K562 (cell line): ENCODE measurements at regions not wholly inside any gene's neighbourhood (a gene's known extent, or its start where the extent isn't known, plus 50 kb on each side); places are given as distances from the start of the nearest gene placed in this dataset.

Experiments
- ATAC-seq: fragments of 200-7000 bp; cut with Tn5 transposase; 3 replicates; pipeline ENCODE4 v1.9.1; 2020; ENCODE audit warnings: moderate library complexity
- BruUV-seq: library from RNA; stranded (reverse); fragments of 400-500 nt; replicated peaks from 2 replicates; lab custom pipeline; 2021; lab: Mats Ljungman, UMichigan
- CTCF ChIA-PET: fragments of 300-600 bp; formaldehyde crosslinking; extraction: SDS; loops from one replicate; lab custom pipeline; 2021; ENCODE audit warnings: low intra/inter-chr PET ratio; lab: Yijun Ruan, JAX
- POLR2A ChIA-PET: fragments of 300-600, 350-650 bp; sonication (Branson Sonifier 250); formaldehyde crosslinking; extraction: SDS; loops from one replicate; lab custom pipeline; 2021; ENCODE audit warnings: antibody characterized with exemption, inconsistent platforms; lab: Yijun Ruan, JAX
- DNase-seq, 4 experiments: peaks; one replicate each; pipeline versions ENCODE4 v3.0.0 to v3.0.0-alpha.2; 2011 to 2018; ENCODE audit warnings: low spot score in 3 of 4, mixed read lengths in 3 of 4; ENCODE audit errors: extremely low read depth in 1 of 4
- FAIRE-seq: peaks from 2 replicates; lab custom pipeline; 2011; peaks lifted over from hg19 to GRCh38; lab: Jason Lieb, UNC
- H2AFZ ChIP-seq: 2 replicates; pipeline ENCODE4 v1.6.0; 2011; ENCODE audit warnings: low read depth, low read length, control low read depth, inconsistent platforms
- H3K27ac ChIP-seq: fragments of 200-600 bp; 3 replicates; pipeline ENCODE4 v1.8.0; 2011; ENCODE audit warnings: low read depth, mild to moderate bottlenecking, control low read depth, inconsistent platforms, low read length, moderate library complexity, mixed read lengths; ENCODE audit errors: extremely low read depth
- H3K27me3 ChIP-seq, 2 experiments: fragments of 300-600 bp in 1 of 2; 2 replicates in 1 of 2; 3 replicates in 1 of 2; pipeline versions ENCODE4 v1.6.0 to v1.8.0; 2011; ENCODE audit warnings: inconsistent platforms in 2 of 2, low read length in 2 of 2, mild to moderate bottlenecking in 1 of 2, mixed read lengths in 1 of 2, moderate library complexity in 1 of 2; ENCODE audit not compliant: control insufficient read depth in 2 of 2, insufficient read depth in 2 of 2
- H3K36me3 ChIP-seq: fragments of 300-600 bp; 3 replicates; pipeline ENCODE4 v1.8.0; 2011; ENCODE audit warnings: mild to moderate bottlenecking, low read length, inconsistent platforms; ENCODE audit not compliant: control insufficient read depth, insufficient read depth
- H3K4me1 ChIP-seq, 2 experiments: fragments of 200-600 bp in 1 of 2; replicated peaks in 1 of 2; 2 replicates in 1 of 2; 3 replicates in 1 of 2; pipeline versions ENCODE4 v1.5.1 to v1.8.0; 2011; ENCODE audit warnings: inconsistent platforms in 2 of 2, low read length in 2 of 2, mild to moderate bottlenecking in 1 of 2, mixed read lengths in 1 of 2, moderate library complexity in 1 of 2; ENCODE audit not compliant: control insufficient read depth in 2 of 2, insufficient read depth in 2 of 2
- H3K4me2 ChIP-seq: 2 replicates; pipeline ENCODE4 v1.6.1; 2011; ENCODE audit warnings: low read length, control low read depth, inconsistent platforms, mixed read lengths; ENCODE audit not compliant: insufficient read depth
- H3K4me3 ChIP-seq: fragments of 200-600 bp; sonication (generic), shearing (Covaris generic); 2 replicates; pipeline ENCODE4 v1.5.1; 2016; ENCODE audit warnings: control low read depth, inconsistent platforms
- H3K79me2 ChIP-seq: fragments of 200-600 bp; 3 replicates; pipeline ENCODE4 v1.8.0; 2011; ENCODE audit warnings: low read length, inconsistent platforms; ENCODE audit not compliant: control insufficient read depth, insufficient read depth
- H3K9ac ChIP-seq, 2 experiments: 2 replicates each; pipeline versions ENCODE4 v1.6.0 to v1.6.1; 2011; ENCODE audit warnings: low read depth in 2 of 2, low read length in 2 of 2, control low read depth in 1 of 2, inconsistent platforms in 1 of 2, mild to moderate bottlenecking in 1 of 2, mixed read lengths in 1 of 2; ENCODE audit not compliant: insufficient read depth in 1 of 2
- H3K9me1 ChIP-seq: one replicate; pipeline ENCODE4 v1.6.0; 2011; ENCODE audit warnings: inconsistent platforms, mild to moderate bottlenecking, low read length, moderate library complexity; ENCODE audit not compliant: control insufficient read depth, insufficient read depth
- H3K9me3 ChIP-seq: replicated peaks from 2 replicates; pipeline ENCODE4 v1.5.1; 2011; ENCODE audit warnings: low read depth, low read length, inconsistent platforms; ENCODE audit not compliant: control insufficient read depth, insufficient read depth
- H4K20me1 ChIP-seq: replicated peaks from 2 replicates; pipeline ENCODE4 v1.6.1; 2011; ENCODE audit warnings: low read length, inconsistent platforms, mixed read lengths; ENCODE audit not compliant: control insufficient read depth, insufficient read depth
- E2F1 ChIP-seq: sonication (generic); formaldehyde crosslinking; IDR thresholded peaks from 2 replicates; pipeline ENCODE4 v1.8.1; 2023; ENCODE audit warnings: mild to moderate bottlenecking, missing genetic modification reagents, moderate library complexity
- NCOA2 ChIP-seq, 2 experiments: fragments of 450-650 bp; IDR thresholded peaks; 2 replicates each; pipeline ENCODE4 v1.6.1; 2018; ENCODE audit warnings: mild to moderate bottlenecking in 2 of 2, moderate library complexity in 1 of 2; ENCODE audit not compliant: partially characterized antibody in 2 of 2
- TAL1 ChIP-seq: fragments of 450-650 bp; IDR thresholded peaks from 2 replicates; pipeline ENCODE4 v1.6.1; 2016; ENCODE audit warnings: mild to moderate bottlenecking
- ZBTB17 ChIP-seq: fragments of 450-650 bp; formaldehyde crosslinking; IDR thresholded peaks from 2 replicates; pipeline ENCODE4 v1.4.0; 2020; ENCODE audit warnings: mild to moderate bottlenecking
- ZBTB7A ChIP-seq: IDR thresholded peaks from 2 replicates; pipeline ENCODE4 v1.6.1; 2011; ENCODE audit warnings: low read depth, mild to moderate bottlenecking, low read length, moderate library complexity, borderline replicate concordance; ENCODE audit not compliant: control insufficient read depth
- WGBS: fragments of 100-300 bp; shearing (Covaris generic); methylation state at CpG from one replicate; pipeline ENCODE4 v1.1.6; 2016; ENCODE audit warnings: low coverage, mixed read lengths; ENCODE audit not compliant: insufficient coverage; ENCODE audit errors: missing lambda C conversion rate; 5-methylcytosine and 5-hydroxymethylcytosine counted together
- in situ Hi-C: fragments of 300-500 bp; cut with MboI; formaldehyde crosslinking; loops from 4 replicates; pipeline ENCODE4 v1.15.0; 2018; ENCODE audit warnings: inconsistent platforms, mixed read lengths
- intact Hi-C: fragments of 100-400 bp; cut with micrococcal nuclease; formaldehyde crosslinking; loops from 2 replicates; pipeline ENCODE4 v1.14.2; 2022

GRCh38 chr12:111175396-111176094, 193.3 kb downstream of the PHETA1 start (continued):
- TF ChIP-seq NCOA2 (IDR thresholded peaks at IDR 0.05; ENCODE audit: partially characterized antibody in 2 of 2) = no peak
- no peak for TF ChIP-seq ZBTB17
- no peak for TF ChIP-seq E2F1 (CRISPR knock-in tag)
- TF ChIP-seq TAL1 = no peak
- TF ChIP-seq, all 486 proteins: peak for 0

GRCh38 chr12:111174961-111175345, 193.9 kb downstream of the PHETA1 start:
- BruUV-seq = no TSS peak

More at GRCh38 chr12:111174961-111175345, 193.9 kb downstream of the PHETA1 start:
- in situ Hi-C loops = no loop called here
- Histone ChIP-seq H3K4me3 (no peak overlapping the region), H3K9me1 (peaks cover 3% of the 10 kb centered on the region), H2AFZ (no peak overlapping the region), H3K27me3 (peaks cover 17 to 47% of the 10 kb centered on the region in 2 experiments; a peak in 3 of 5 replicates), H3K27ac (no peak overlapping the region), H3K9ac (no peak overlapping the region), H3K9me3 (no peaks in the 10 kb centered on the region), H4K20me1 (peaks cover 4% of the 10 kb centered on the region; the same call in 1 of the 2 replicates), H3K79me2 (no peaks in the 10 kb centered on the region), H3K36me3 (no peaks in the 10 kb centered on the region), H3K4me2 (no peak overlapping the region), H3K4me1 (no peaks in the 10 kb centered on the region)
- TF ChIP-seq ZBTB7A = no peak
- no peak for ATAC-seq
- FAIRE-seq = no peak
- CTCF ChIA-PET = interaction anchor here (1.3 kb wide), 1 partner anchor 151 kb away, joined by 5 read pairs; no protein-coding TSS in a partner anchor
- no peak for DNase-seq
- 0% methylated on average over 3 of the region's 3 CpGs for WGBS
- POLR2A ChIA-PET = no interaction called here
- intact Hi-C loops = no loop called here
